OCI-LY7 (cell line): ENCODE measurements at regions not wholly inside any gene's neighbourhood (a gene's known extent, or its start where the extent isn't known, plus 50 kb on each side); places are given as distances from the start of the nearest gene placed in this dataset.

Experiments
- CTCF ChIP-seq: fragments of 200-600 bp; sonication (generic); conservative IDR thresholded peaks from 2 replicates; pipeline ENCODE4 v1.5.1; 2014; ENCODE audit warnings: mild to moderate bottlenecking, antibody characterized with exemption, low read length, moderate library complexity, mixed read lengths
- EZH2phosphoT487 ChIP-seq: fragments of 200-600 bp; sonication (generic); IDR thresholded peaks from 2 replicates; pipeline ENCODE4 v1.6.1; 2018; ENCODE audit warnings: low read depth, borderline replicate concordance, mild to moderate bottlenecking, mixed run types, antibody characterized with exemption, low read length, moderate library complexity, mixed read lengths

- TF ChIP-seq CTCF (no peak), EZH2phosphoT487 (no peak)
Observed at GRCh38 chr17:34769899-34770298, 190.5 kb downstream of the TMEM132E start.
